D341Med (cell line): ENCODE measurements at regions not wholly inside any gene's neighbourhood (a gene's known extent, or its start where the extent isn't known, plus 50 kb on each side); places are given as distances from the start of the nearest gene placed in this dataset.
"Not testable (repeated sequence)": the region's sequence is repeated elsewhere in the genome, so short reads cannot be mapped to it uniquely, and the experiment has no call there.

ENCODE experiments used
- DNase-seq: peaks from one replicate; pipeline ENCODE4 v3.0.0; 2012; ENCODE audit warnings: low spot score

- no peak for DNase-seq
These were observed 110.3 kb upstream of the PRSS16 start for GRCh38 chr6:27136978-27137814.

GRCh38 chr6:27138406-27138805 lies 109.1 kb upstream of the PRSS16 start:
- no peak for DNase-seq

DNA sequence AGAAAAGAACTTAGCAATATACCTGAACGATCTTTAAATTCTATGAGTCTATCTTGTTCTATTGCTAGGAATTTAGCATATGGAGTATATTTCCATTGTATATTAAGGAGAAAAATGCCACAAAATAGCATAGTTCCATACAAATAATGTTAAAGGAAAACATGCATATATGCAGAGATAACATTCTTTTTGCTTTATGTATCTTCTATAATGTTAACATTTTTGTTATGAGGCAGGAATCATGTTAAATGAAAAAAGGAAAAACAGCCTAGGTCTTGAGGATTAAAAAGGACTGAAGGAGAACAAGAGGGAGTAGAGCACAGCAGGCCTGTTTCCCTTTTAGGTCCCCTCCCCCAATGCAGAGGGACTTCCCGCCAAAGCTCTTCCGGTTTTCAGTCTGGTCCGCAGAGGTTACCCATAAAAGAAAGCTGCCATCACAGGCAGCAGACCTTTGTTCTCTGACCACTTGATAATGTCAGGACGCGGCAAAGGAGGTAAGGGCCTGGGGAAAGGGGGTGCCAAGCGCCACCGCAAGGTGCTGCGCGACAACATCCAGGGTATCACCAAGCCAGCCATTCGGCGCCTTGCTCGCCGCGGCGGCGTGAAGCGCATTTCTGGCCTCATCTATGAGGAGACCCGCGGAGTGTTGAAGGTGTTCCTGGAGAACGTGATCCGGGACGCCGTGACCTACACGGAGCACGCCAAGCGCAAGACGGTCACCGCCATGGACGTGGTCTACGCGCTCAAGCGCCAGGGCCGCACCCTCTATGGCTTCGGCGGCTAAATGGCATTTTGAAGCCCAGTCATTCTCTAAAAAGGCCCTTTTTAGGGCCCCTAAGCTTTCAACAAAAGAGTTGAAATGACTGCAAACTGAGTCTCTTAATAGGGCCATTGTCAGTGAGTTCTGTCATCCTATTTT lies 108.4 kb upstream of the PRSS16 start:
- peak; percentile 68 for DNase-seq

DNA sequence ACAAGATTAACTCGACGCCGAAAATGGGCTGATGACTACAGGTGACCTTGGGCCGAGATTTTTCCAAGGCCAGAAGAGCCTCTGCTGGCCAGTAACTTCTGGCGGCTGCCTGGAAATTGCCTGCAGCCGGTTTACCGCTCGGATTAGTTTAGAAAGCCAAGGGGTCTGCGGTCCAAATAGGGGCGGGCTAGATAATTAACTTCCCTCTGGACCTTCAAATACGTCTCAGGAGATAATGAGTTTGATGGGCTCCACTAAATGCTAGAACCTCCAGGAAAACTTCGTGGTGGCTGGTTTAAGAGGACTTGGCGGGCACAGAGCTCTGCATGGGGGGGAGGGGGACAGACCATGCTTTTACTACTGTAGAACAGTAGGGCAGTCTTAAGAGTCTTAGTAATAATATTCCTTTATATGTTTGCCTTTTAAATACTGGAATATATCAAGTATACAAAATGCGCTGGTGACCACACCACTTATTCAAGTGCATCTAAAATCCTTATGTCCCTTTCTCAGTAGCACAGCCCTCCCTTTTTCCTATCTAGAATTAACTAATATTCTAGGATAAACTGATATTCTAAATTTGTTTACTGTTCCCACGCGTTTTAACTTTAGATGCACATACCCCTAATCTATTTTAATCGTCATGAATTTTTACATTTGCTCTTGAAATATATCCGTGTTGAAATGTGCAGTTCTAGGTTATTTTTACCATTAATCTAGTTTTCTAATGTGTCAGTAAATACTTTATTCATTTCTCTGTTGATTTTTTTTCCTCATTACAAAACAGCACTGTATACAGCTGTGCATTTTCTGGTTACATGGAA lies 107.5 kb upstream of the PRSS16 start:
- DNase-seq, result no peak

DNA sequence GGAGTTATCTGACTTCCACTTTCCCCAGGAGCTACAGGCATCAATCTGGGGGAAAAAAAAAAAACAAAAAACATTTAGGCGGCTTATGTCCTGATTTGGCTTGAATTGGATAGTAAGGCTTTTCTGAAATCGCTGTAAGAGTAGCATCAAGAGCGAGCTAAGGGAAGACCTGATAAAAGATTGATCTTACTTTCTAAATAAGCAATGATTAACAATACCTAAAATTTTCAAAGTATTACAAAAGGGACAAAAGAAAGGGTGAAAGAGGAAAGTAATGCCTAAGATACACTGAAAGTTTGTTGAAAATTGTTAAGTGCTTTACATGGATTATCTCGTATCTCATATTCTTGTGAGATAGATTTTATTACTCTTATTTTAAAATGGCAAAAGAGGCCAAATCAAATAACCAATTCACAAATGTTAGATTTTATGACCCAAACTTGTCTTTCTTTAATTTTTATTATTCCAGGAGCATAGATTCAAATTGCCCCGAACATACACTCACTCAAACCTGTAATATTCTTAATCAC lies 106.4 kb upstream of the PRSS16 start:
- DNase-seq, result no peak

DNA sequence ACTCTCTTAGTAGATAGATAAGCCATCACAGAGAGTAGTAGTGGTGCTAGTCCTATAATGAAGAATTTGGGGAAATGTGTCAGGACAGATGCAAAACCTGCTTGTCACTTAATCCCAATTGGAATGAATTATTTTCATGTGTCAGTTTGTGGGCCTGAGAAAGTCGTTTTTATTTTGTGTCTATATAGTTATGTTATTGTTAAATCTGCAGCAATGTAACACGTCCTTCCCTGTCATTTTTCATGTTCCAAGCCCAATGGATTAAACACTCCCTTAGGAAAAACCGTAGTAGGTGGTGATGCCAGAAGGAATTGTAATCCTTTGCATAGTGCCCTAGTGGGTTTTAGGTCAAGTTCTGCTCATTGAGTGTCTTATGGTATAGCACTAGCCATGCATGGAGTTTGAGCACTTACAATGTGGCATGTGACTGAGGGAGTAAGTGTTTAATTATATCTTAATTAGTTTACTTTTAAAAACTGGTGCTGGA lies 105.9 kb upstream of the PRSS16 start:
- DNase-seq, result no peak

DNA sequence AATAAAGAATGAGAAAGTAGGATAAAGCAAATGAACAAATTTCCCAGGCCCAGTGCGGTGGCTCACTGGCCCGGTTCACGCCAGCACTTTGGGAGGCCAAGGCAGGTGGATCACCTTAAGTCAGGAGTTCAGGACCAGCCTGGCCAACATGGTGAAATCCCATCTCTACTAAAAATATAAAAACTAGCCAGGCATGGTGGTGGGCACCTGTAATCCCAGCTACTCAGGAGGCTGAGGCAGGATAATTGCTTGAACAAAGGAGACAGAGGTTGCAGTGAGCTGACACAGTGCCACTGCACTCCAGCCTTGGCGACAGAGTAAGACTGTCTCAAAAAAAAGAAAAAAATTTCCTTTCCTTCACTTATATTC lies 104.5 kb upstream of the PRSS16 start:
- DNase-seq, result not testable (repeated sequence)

GRCh38 chr6:27143474-27144026 lies 104.0 kb upstream of the PRSS16 start:
- DNase-seq, result no peak

GRCh38 chr6:27144740-27145079 lies 102.8 kb upstream of the PRSS16 start:
- DNase-seq, result no peak

DNA sequence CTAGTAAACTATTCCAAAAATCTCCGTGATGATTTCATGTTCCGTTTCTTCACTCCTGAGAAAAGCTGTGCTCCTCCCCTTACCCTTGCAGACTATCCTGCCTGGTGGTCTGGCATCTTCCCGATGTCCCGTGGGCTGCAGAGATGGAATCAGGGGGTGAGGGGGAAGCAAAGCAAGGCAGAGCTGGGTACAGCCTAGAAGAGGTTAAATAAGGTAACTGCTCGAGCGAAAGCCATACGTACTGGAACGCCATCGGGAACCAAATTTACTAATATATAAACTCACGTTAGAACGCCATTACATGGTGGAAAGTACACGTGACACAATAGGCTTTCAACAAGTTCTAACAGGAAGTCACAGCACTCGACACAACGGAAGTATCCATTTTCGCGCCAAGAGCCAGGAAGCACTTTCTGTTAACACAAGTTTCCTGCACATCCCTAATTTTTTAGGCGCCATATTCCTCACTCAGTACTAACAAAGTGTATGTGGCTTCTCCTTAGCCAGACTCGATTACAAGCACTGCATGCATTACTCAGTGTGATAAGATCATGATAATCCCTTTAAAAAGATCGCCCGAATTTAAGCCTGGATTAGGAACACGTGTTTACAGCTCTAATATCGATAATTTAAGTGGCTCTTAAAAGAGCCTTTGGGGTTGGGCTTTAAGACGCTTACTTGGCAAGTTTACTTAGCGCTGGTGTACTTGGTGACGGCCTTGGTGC lies 101.6 kb upstream of the PRSS16 start:
- DNase-seq, result no peak

DNA sequence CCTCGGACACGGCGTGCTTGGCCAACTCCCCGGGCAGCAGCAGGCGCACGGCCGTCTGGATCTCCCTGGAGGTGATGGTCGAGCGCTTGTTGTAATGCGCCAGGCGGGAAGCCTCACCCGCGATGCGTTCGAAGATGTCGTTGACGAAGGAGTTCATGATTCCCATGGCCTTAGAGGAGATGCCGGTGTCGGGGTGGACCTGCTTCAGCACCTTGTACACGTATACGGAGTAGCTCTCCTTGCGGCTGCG lies 101.1 kb upstream of the PRSS16 start:
- DNase-seq, result not testable (repeated sequence)

DNA sequence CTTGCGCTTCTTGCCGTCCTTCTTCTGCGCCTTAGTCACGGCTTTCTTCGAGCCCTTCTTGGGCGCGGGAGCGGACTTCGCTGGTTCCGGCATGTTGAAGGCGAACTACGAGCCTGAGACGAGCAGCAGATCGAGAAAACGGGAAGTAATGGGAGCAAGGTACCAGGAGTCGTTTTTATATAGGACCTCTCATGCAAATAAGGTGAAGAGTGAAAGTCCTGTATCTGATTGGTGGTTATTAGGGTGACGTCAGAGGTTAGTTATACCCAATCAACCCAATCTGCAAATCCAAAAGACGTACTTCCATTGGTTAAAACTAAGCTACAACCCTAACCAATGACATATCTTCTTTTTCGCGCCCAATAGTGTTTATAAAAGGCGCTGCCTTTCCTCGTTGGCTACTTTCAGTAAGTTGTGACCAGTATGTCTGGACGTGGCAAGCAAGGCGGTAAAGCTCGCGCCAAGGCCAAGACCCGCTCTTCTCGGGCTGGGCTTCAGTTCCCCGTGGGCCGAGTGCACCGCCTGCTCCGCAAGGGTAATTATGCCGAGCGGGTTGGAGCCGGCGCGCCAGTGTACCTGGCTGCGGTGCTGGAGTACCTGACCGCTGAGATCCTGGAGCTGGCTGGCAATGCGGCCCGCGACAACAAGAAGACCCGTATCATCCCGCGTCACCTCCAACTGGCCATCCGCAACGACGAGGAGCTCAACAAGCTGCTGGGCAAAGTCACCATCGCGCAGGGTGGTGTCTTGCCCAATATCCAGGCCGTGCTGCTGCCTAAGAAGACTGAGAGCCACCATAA lies 100.6 kb upstream of the PRSS16 start:
- peak; percentile 76 for DNase-seq

- DNase-seq, result no peak
These were observed 99.1 kb upstream of the PRSS16 start for GRCh38 chr6:27148404-27148795.

DNA sequence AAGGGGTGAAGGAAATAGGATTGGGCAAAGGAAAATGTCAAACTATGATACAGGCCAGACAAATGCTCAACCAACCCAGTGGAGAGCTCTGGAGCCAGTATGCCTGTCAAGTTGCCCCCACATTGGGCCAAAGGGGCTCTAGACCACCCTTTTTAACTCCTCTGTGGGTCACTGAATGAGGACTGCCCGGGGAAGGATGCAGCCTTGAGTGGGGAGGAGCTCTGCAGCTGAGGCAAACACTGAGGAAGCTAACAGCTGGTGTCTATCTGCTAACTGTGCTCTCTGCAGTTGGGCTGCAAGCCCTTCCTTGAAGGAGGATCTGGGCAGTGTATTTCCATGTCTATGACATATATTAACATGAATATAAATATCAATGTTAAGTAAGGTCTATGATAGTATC lies 98.4 kb upstream of the PRSS16 start:
- no peak for DNase-seq

- DNase-seq, result no peak
These were observed 92.8 kb upstream of the PRSS16 start for GRCh38 chr6:27154696-27155095.

DNA sequence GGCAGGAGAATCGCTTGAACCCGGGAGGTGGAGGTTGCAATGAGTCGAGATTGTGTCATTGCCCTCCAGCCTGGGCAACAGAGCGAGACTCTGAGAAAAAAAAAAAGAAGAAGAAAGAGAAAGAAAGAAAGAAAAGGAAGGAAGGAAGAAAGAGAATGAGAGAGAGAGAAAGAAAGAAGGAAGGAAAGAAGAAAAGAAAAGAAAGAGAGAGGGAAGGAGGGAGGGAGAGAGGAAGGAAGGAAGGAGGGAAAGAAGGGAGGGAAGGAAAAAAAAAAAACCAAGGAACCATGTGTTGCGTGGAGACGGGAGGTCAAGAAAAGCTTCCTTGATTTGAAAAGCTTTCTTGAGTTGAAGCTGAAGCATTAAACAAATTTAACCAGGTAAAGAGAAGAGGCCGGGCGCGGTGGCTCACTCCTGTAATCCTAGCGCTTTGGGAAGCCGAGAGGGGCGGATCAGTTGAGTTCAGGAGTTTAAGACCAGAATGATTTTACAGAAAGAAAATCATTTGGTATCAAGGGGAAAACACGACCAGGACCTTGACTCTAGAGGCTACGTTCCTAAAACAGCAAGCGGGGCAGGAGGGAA lies 90.5 kb upstream of the PRSS16 start:
- no peak for DNase-seq

DNA sequence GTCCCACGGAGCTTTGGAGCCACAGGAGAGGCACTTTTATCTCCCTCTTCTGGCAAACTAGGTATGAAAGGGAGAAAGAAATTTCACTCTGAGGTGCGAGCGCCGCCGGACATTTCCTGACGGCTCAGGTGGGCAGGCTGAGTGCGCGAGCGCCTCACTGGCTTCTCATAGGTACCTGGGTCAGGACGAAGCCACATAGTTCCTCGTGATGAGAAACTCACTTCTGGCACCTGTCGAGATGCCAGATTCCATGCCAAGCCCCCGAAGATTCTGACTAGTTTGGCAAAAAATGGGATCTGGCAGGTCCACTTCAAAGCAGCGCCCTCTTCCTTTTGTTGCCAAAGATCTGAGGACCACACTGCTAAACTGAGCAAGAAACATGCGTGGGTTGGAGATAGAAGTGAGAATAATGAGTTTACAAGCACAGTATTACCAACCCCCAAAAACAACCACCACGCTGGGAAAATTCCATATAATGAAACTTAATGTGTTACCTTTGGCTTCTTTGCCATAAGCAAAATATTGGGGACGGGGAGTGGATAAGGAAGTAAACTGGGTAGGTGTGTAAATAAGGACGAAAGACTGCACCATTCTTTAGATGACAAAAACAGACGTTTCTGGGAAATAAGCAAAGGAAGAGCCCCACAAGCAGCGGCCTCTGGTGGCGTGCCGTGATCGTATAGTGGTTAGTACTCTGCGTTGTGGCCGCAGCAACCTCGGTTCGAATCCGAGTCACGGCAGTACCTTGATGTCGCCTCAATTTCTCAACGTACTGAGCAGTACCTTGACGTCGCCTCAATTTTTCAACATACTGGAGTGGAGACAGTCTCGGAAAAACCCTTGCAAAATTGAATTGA lies 89.8 kb upstream of the PRSS16 start:
- DNase-seq, result peak; percentile 67

DNA sequence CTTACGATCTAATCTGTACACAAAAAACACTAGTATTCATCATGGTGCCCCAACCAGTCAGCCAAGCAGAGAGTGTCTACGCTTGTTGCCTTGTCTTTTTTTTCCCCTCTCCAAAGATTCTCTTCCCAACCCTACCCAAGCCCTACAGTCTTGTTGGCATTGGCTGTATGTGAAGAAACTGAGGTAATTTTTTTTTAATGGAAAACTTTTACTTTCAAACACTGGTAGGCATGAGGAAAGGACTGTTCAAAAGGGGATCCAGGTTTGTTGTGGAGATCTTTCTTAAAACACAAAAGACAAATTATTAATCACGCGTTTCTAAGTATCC lies 89.2 kb upstream of the PRSS16 start:
- no peak for DNase-seq

DNA sequence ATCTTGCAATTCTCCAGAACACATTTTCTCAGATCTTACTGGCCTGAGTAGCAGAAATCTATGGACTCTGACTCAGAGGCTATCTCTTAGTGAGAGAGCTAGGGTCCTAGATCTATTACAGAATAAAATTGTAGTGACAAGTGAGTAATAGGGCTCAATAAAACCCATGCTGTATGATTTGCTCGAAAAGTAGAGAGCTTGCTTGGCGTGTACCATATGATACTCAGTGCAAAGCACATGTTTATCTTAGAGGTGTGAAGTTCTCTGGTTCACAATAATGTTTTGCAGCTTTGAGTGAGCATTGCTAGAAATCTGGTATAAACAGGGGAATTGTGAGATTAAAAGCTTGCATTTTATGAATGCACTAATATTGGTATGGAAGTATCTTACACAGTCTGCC lies 87.8 kb upstream of the PRSS16 start:
- DNase-seq, result no peak
